ENCODE measurements at regions not wholly inside any gene's neighbourhood (a gene's known extent, or its start where the extent isn't known, plus 50 kb on each side); places are given as distances from the start of the nearest gene placed in this dataset.

DNA sequence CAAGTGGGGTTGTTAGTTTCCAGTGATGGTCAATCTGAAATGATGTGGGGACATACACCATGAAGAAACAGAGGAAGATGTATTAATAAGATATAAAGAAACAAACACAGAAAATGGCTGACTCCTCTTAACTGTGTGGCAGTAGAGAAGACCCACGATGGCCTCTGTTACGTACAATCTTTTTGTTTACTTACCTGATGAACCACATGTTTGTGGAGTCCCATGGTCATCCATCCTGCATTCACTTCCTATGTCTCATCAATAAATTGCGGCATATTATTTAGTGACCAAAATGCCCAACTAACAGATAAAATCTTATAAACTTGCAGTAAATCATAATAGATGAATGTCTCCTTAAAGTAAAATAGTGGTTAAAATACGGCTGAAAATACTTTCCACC is 740.1 kb upstream of the LINC00305 start:
- no peak overlapping the region for H3K4me2 ChIP-seq (ENCODE audit: low read length)
- H3K14ac ChIP-seq (ENCODE audit: low read length), result no peak overlapping the region
- no peak overlapping the region for H2BK5ac ChIP-seq (ENCODE audit: low read depth, low read length, poor library complexity)
- H3K9ac ChIP-seq (ENCODE audit: low read length), result no peak overlapping the region
- H2BK12ac ChIP-seq (ENCODE audit: low read length), result no peak overlapping the region
- no peak overlapping the region for H4K8ac ChIP-seq (ENCODE audit: low read depth, low read length)
- no peak overlapping the region for H3K4ac ChIP-seq (ENCODE audit: low read depth, low read length)
- H3K4me1 ChIP-seq (ENCODE audit: control insufficient read depth in 1 of 2, insufficient read depth in 2 of 2, low read length in 2 of 2), result no peaks in the 10 kb centered on the region
- no peak overlapping the region for H2AFZ ChIP-seq (ENCODE audit: insufficient read depth, low read length, poor library complexity)
- H3K9me3 ChIP-seq (ENCODE audit: insufficient read depth, low read depth, low read length), result peaks cover 3% of the 10 kb centered on the region
- no peaks in the 10 kb centered on the region for H3K27me3 ChIP-seq (ENCODE audit: insufficient read depth, low read length)
- no peak overlapping the region for H4K91ac ChIP-seq (ENCODE audit: low read depth, low read length)
- H4K12ac ChIP-seq (ENCODE audit: low read depth, low read length), result no peak overlapping the region
- H2AK5ac ChIP-seq (ENCODE audit: low read length), result no peak overlapping the region
- WGBS (ENCODE audit: extremely low coverage, insufficient coverage, insufficient read length), result no CpG with 5 or more reads among the region's 4 CpGs
- no peaks in the 10 kb centered on the region for H3K79me1 ChIP-seq (ENCODE audit: low read length)
- no peak overlapping the region for H2BK120ac ChIP-seq (ENCODE audit: insufficient read depth, low read length, poor library complexity)
- H3K36me3 ChIP-seq (ENCODE audit: control insufficient read depth in 1 of 2, insufficient read depth in 2 of 2, low read length in 2 of 2), result no peaks in the 10 kb centered on the region
- no peaks in the 10 kb centered on the region for H3K79me2 ChIP-seq (ENCODE audit: control insufficient read depth, insufficient read depth, low read length, poor library complexity)
- no peak overlapping the region for H3K27ac ChIP-seq (ENCODE audit: low read depth, low read length)
- no peak overlapping the region for H3K4me3 ChIP-seq (ENCODE audit: low read depth, low read length)
- no peak for DNase-seq
- no peak overlapping the region for H3K18ac ChIP-seq (ENCODE audit: low read length)
- H3K23ac ChIP-seq (ENCODE audit: low read length), result no peak overlapping the region

DNA sequence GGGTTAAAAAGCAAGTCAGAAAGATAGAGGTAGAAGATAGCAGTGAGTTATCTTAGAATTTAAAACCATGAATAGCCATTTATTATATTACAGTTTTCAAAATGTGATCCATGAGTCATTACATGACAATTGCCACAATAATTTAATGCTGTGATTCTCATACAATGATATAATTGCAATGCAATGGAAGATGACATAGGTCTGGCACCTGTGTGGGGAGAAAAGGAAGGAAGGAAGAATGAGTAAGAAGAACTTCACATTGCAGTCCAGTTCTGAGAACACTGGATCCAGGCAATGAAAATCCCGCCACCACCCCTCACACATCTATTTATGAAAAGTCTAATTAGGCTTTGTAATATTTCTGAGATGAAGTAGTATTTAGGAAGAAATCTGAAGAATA is 738.1 kb upstream of the LINC00305 start:
- no peak overlapping the region for H3K9ac ChIP-seq (ENCODE audit: low read length)
- H2BK120ac ChIP-seq (ENCODE audit: insufficient read depth, low read length, poor library complexity), result no peak overlapping the region
- no peak overlapping the region for H4K8ac ChIP-seq (ENCODE audit: low read depth, low read length)
- no peak overlapping the region for H2AK5ac ChIP-seq (ENCODE audit: low read length)
- no peak overlapping the region for H3K14ac ChIP-seq (ENCODE audit: low read length)
- no peaks in the 10 kb centered on the region for H3K4me1 ChIP-seq (ENCODE audit: control insufficient read depth in 1 of 2, insufficient read depth in 2 of 2, low read length in 2 of 2)
- H2BK12ac ChIP-seq (ENCODE audit: low read length), result no peak overlapping the region
- no peak overlapping the region for H4K91ac ChIP-seq (ENCODE audit: low read depth, low read length)
- no peak overlapping the region for H3K27ac ChIP-seq (ENCODE audit: low read depth, low read length)
- H2AFZ ChIP-seq (ENCODE audit: insufficient read depth, low read length, poor library complexity), result no peak overlapping the region
- H3K4me2 ChIP-seq (ENCODE audit: low read length), result no peak overlapping the region
- H4K12ac ChIP-seq (ENCODE audit: low read depth, low read length), result no peak overlapping the region
- H3K36me3 ChIP-seq (ENCODE audit: control insufficient read depth in 1 of 2, insufficient read depth in 2 of 2, low read length in 2 of 2), result no peaks in the 10 kb centered on the region
- WGBS (ENCODE audit: extremely low coverage, insufficient coverage, insufficient read length), result no CpG with 5 or more reads among the region's 1 CpG
- H3K4me3 ChIP-seq (ENCODE audit: low read depth, low read length), result no peak overlapping the region
- no peaks in the 10 kb centered on the region for H3K79me1 ChIP-seq (ENCODE audit: low read length)
- no peak overlapping the region for H3K23ac ChIP-seq (ENCODE audit: low read length)
- no peak overlapping the region for H2BK5ac ChIP-seq (ENCODE audit: low read depth, low read length, poor library complexity)
- no peaks in the 10 kb centered on the region for H3K27me3 ChIP-seq (ENCODE audit: insufficient read depth, low read length)
- H3K79me2 ChIP-seq (ENCODE audit: control insufficient read depth, insufficient read depth, low read length, poor library complexity), result no peaks in the 10 kb centered on the region
- no peak overlapping the region for H3K18ac ChIP-seq (ENCODE audit: low read length)
- no peaks in the 10 kb centered on the region for H3K9me3 ChIP-seq (ENCODE audit: insufficient read depth, low read depth, low read length)
- no peak for DNase-seq
- no peak overlapping the region for H3K4ac ChIP-seq (ENCODE audit: low read depth, low read length)

- H3K23ac ChIP-seq (ENCODE audit: low read length), result no peak overlapping the region
- no peak overlapping the region for H2BK5ac ChIP-seq (ENCODE audit: low read depth, low read length, poor library complexity)
- no peak overlapping the region for H3K4me2 ChIP-seq (ENCODE audit: low read length)
- H4K8ac ChIP-seq (ENCODE audit: low read depth, low read length), result no peak overlapping the region
- DNase-seq, result no peak
- H3K14ac ChIP-seq (ENCODE audit: low read length), result no peak overlapping the region
- H3K36me3 ChIP-seq (ENCODE audit: control insufficient read depth in 1 of 2, insufficient read depth in 2 of 2, low read length in 2 of 2), result no peaks in the 10 kb centered on the region
- H4K91ac ChIP-seq (ENCODE audit: low read depth, low read length), result no peak overlapping the region
- H3K9me3 ChIP-seq (ENCODE audit: insufficient read depth, low read depth, low read length), result no peaks in the 10 kb centered on the region
- no peak overlapping the region for H3K9ac ChIP-seq (ENCODE audit: low read length)
- no peak overlapping the region for H2AFZ ChIP-seq (ENCODE audit: insufficient read depth, low read length, poor library complexity)
- no peak overlapping the region for H3K18ac ChIP-seq (ENCODE audit: low read length)
- no peak overlapping the region for H2AK5ac ChIP-seq (ENCODE audit: low read length)
- no peak overlapping the region for H3K4me3 ChIP-seq (ENCODE audit: low read depth, low read length)
- no peak overlapping the region for H2BK12ac ChIP-seq (ENCODE audit: low read length)
- no peak overlapping the region for H4K12ac ChIP-seq (ENCODE audit: low read depth, low read length)
- no peak overlapping the region for H3K27ac ChIP-seq (ENCODE audit: low read depth, low read length)
- H2BK120ac ChIP-seq (ENCODE audit: insufficient read depth, low read length, poor library complexity), result no peak overlapping the region
- no CpG with 5 or more reads among the region's 3 CpGs for WGBS (ENCODE audit: extremely low coverage, insufficient coverage, insufficient read length)
- no peaks in the 10 kb centered on the region for H3K79me2 ChIP-seq (ENCODE audit: control insufficient read depth, insufficient read depth, low read length, poor library complexity)
- no peaks in the 10 kb centered on the region for H3K79me1 ChIP-seq (ENCODE audit: low read length)
- no peaks in the 10 kb centered on the region for H3K4me1 ChIP-seq (ENCODE audit: control insufficient read depth in 1 of 2, insufficient read depth in 2 of 2, low read length in 2 of 2)
- no peaks in the 10 kb centered on the region for H3K27me3 ChIP-seq (ENCODE audit: insufficient read depth, low read length)
- no peak overlapping the region for H3K4ac ChIP-seq (ENCODE audit: low read depth, low read length)
These were observed 734.0 kb upstream of the LINC00305 start for GRCh38 chr18:64882896-64883295.

DNA sequence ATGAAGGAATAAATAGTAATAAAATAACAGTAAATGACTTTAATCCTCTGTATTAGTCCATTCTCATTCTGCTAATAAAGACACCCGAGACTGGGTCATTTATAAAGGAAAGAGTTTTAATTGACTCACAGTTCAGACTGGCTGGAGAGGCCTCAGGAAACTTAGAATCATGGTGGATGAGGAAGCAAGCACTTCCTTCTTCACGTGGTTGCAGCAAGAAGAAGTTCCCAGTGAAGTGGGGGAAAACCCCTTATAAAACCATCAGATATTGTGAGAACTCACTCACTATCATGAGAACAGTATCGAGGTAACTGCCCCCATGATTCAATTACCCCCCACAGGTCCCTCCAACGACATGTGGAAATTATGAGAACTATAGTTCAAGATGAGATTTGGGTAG is 727.9 kb upstream of the LINC00305 start:
- H3K79me1 ChIP-seq (ENCODE audit: low read length), result no peaks in the 10 kb centered on the region
- H3K27ac ChIP-seq (ENCODE audit: low read depth, low read length), result no peak overlapping the region
- H3K9ac ChIP-seq (ENCODE audit: low read length), result no peak overlapping the region
- H3K4me2 ChIP-seq (ENCODE audit: low read length), result no peak overlapping the region
- no peak for DNase-seq
- no peaks in the 10 kb centered on the region for H3K4me1 ChIP-seq (ENCODE audit: control insufficient read depth in 1 of 2, insufficient read depth in 2 of 2, low read length in 2 of 2)
- H3K27me3 ChIP-seq (ENCODE audit: insufficient read depth, low read length), result no peaks in the 10 kb centered on the region
- WGBS (ENCODE audit: extremely low coverage, insufficient coverage, insufficient read length), result no CpG with 5 or more reads among the region's 4 CpGs
- no peak overlapping the region for H3K23ac ChIP-seq (ENCODE audit: low read length)
- no peak overlapping the region for H4K12ac ChIP-seq (ENCODE audit: low read depth, low read length)
- no peaks in the 10 kb centered on the region for H3K79me2 ChIP-seq (ENCODE audit: control insufficient read depth, insufficient read depth, low read length, poor library complexity)
- no peak overlapping the region for H2AFZ ChIP-seq (ENCODE audit: insufficient read depth, low read length, poor library complexity)
- H2AK5ac ChIP-seq (ENCODE audit: low read length), result no peak overlapping the region
- H4K91ac ChIP-seq (ENCODE audit: low read depth, low read length), result no peak overlapping the region
- H2BK120ac ChIP-seq (ENCODE audit: insufficient read depth, low read length, poor library complexity), result no peak overlapping the region
- no peak overlapping the region for H3K4ac ChIP-seq (ENCODE audit: low read depth, low read length)
- no peak overlapping the region for H3K14ac ChIP-seq (ENCODE audit: low read length)
- H4K8ac ChIP-seq (ENCODE audit: low read depth, low read length), result no peak overlapping the region
- no peaks in the 10 kb centered on the region for H3K9me3 ChIP-seq (ENCODE audit: insufficient read depth, low read depth, low read length)
- no peak overlapping the region for H3K4me3 ChIP-seq (ENCODE audit: low read depth, low read length)
- no peak overlapping the region for H2BK5ac ChIP-seq (ENCODE audit: low read depth, low read length, poor library complexity)
- H3K18ac ChIP-seq (ENCODE audit: low read length), result no peak overlapping the region
- no peak overlapping the region for H2BK12ac ChIP-seq (ENCODE audit: low read length)
- no peaks in the 10 kb centered on the region for H3K36me3 ChIP-seq (ENCODE audit: control insufficient read depth in 1 of 2, insufficient read depth in 2 of 2, low read length in 2 of 2)

All from trophoblast cell (in vitro differentiated cells and primary cell).